NCI-H2196 treated with DMSO at 0.1 percent for 48 hours (cell line): ENCODE measurements at regions not wholly inside any gene's neighbourhood (a gene's known extent, or its start where the extent isn't known, plus 50 kb on each side); places are given as distances from the start of the nearest gene placed in this dataset.

Experiments
- DNase-seq: peaks from one replicate; lab custom pipeline; 2025; ENCODE audit not compliant: unreplicated experiment; lab: John Stamatoyannopoulos, UW

DNA sequence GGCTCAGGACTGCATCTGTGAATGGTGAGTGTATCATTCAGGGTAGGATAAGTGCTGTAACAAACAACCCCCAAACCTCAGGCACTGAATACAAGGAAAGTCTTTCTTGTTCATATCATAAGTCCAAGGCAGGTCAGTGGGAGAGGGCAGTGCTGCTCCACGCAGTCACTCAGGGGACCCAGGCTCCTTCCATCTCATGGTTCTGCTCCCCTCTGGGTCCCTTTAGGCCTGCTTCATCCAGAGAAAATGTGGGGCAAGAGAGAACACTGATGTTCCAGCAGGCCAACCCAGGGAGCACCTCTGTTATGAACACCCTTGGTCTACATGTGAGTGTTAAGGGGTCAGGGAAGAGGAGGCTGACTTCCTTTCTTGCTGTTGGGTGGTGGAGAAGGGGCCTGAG is 187.8 kb downstream of the CHST1 start:
- DNase-seq = no peak

DNA sequence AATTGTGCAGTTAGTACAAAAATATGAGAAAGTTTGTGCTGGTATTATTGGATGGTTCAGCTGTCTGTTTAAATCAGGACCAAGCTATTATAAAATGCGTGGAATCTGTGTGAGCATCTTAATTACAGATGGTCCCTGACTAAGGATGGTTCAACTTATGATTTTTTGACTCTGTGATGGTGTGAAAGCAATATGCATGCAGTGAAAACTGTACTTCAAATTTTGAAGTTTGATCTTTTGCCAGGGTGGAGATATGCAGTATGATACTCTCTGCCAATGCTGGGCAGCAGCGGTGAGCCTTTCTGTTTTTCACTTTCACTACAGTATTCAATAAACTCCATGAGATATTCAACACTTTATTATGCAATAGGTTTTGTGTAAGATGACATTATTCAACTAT is 189.3 kb downstream of the CHST1 start:
- no peak for DNase-seq

GRCh38 chr11:45475173-45475572 is 189.0 kb upstream of the SYT13 start:
- no peak for DNase-seq

GRCh38 chr11:45473341-45473895 is 187.3 kb upstream of the SYT13 start:
- DNase-seq = no peak

DNA sequence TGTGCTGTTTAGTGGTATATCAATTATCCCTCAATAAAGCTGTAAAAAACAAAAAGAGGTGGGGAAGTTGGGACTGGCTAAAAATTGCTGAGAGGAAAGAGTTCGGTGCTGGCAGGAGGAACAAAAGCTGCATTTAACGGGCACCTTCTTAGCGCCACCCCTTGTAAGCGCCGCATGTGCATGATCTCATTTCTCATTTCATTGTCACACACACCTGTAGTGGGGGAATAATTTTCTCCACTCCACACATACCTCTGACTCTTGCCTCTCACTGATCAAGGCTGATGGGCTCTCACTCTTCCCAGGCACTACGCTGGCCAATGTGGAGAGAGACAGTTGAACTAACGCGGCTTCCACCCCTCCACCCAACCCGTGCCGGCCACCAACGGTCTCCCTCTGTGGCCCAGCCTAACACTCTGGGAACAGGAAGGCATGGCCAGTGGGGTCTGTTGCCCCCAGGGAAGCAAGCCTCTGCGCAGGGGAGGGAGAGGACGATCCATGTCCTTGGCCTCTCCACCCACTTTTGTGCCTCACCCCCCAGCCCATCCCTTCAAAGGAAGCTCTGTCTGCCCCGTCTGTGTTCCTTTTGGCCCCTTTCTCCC is 186.7 kb upstream of the SYT13 start:
- DNase-seq = no peak

- no peak for DNase-seq
Observed at GRCh38 chr11:45471266-45471665, 185.1 kb upstream of the SYT13 start.

GRCh38 chr11:45470794-45471167 is 184.6 kb upstream of the SYT13 start:
- DNase-seq = no peak

DNA sequence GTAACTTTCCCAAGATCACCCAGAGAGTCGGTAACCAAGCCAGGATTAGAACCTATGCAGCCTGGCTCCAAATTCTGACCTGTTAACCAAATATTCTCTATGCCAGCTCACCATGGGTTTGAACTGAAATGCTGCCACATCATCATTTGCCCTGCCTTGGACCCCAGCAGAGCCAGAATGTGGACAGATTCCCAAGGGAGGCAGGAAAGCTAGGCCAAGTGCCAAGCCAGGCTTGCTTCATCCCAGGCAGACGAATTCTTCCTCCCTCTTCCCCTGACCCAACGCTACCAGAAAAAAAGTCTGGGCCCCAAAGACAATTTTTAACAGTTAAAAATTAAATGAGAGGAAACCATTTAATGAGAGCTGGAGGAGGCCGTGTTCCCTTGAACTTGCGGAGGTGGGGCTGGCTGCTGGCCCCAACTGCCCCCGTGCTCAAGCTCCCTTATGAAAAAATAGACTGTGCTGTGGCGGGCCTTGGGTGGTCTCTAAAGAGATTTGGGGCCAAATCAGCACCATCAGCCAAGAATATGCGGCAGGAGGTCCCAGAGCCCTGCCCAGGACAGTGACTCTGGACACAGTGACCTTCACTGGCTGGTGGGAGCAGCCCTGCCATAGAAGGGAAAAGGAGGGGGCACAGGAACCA is 184.1 kb upstream of the SYT13 start:
- no peak for DNase-seq

DNA sequence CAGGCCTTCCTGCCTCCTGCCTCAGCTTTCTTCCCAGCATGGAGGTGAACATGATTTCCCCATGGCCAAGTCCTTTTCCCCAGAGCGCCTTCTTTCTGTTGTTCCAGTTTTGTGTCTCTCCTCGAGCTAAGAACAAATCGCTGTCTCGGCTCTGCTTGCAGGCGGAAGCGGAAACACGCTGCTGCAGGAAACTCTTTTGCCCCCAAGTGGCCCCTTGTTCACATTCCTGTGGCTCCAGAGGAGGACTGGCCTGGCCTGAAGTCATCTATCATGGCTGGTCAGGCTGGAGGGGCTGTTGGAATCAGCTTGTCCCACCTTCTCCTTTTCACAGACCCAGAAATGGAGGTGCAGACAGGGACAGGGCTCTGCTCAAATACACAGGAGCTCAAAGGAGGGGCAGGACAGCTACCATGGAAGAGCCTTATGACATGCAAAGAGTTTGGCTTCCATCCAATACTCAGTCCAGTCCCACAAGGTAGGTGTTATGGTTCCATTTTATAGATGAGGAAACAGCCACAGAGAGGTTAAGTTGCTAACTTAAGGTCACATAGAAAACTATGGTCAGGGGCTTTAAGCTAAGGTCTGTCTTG is 182.2 kb upstream of the SYT13 start:
- no peak for DNase-seq

DNA sequence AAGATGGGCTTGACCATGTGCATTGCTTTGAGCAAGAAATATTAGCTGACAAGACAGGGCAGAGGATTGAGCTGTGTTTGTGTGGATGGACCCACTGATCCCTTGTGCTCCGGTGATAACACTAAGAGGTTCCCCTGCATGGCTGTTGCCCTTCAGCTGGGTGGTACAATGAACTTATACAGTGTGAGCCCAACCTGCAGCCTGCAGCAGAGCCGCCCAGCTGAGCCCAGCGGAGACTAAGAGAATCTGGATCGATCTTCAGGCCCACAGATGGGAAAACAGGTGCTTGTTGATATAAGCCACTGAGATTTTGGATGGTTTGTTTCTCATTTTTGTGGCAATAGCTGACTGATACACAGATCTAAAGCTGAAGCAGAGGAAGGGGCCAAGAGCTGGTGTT is 177.4 kb upstream of the SYT13 start:
- no peak for DNase-seq

- no peak for DNase-seq
Observed at GRCh38 chr11:45461514-45461913, 175.4 kb upstream of the SYT13 start.

DNA sequence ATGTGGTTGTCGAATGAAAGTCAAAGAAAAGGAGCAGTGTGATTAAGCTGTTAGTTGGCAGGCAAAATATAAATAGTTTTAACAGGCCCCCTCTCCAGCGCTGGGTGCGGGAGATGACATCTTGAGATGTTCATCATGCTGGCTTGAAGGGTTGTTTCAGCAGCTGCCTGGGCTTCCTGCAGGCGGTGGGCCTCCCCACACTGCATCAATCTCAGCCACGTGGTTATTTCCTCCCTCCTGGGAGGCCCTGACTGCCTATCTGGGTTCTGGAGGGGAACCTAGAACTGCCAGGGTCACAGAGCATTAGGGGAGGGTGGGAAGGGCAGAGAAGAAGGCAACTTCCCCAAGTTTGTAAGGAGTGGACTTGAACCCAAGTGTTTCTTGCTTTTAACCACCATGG is 173.3 kb upstream of the SYT13 start:
- DNase-seq = no peak

- DNase-seq = no peak
Observed at GRCh38 chr11:45458269-45458668, 172.1 kb upstream of the SYT13 start.

DNA sequence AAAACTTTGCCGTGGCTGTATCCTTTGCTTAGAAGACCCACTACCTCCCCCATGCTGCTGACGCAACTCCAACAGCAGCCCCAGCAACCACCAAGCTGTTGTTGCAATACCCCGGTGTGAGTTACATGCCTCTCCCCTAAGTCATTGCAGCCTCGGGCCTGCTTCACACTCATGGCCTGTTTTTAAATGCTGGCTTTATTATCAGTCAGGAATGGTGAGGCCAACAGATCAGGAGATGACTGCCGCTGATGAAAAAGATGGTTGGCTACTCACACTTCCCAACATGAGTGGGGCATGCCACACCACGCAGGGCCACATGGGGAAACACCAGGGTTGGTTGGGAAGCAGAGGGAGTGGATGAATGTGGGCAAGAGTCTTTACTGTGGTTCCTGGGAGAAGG is 171.5 kb upstream of the SYT13 start:
- DNase-seq = no peak

DNA sequence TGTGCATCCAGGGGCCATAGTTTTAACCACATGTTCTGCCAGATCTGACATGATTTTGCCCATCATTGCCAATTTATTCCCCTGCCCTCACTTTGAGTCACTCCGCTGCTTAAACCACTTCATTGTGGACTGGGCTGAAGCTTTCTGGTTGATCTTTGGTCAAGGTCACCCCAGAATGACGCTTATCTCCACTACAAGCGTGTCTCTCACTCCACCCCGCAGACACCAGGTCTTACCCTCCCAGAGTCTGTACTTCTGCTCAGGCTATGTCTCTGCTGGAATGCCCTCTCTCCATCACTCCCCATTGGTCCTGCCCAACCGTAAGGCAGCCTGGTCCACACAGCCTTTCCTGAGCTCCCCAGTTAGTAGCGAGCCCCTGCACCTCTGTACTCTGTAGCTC is 170.5 kb upstream of the SYT13 start:
- no peak for DNase-seq

- DNase-seq = no peak
Observed at GRCh38 chr11:45455536-45455935, 169.4 kb upstream of the SYT13 start.

GRCh38 chr11:45454917-45455401 is 168.8 kb upstream of the SYT13 start:
- DNase-seq = no peak

- no peak for DNase-seq
Observed at GRCh38 chr11:45453721-45454120, 167.6 kb upstream of the SYT13 start.

DNA sequence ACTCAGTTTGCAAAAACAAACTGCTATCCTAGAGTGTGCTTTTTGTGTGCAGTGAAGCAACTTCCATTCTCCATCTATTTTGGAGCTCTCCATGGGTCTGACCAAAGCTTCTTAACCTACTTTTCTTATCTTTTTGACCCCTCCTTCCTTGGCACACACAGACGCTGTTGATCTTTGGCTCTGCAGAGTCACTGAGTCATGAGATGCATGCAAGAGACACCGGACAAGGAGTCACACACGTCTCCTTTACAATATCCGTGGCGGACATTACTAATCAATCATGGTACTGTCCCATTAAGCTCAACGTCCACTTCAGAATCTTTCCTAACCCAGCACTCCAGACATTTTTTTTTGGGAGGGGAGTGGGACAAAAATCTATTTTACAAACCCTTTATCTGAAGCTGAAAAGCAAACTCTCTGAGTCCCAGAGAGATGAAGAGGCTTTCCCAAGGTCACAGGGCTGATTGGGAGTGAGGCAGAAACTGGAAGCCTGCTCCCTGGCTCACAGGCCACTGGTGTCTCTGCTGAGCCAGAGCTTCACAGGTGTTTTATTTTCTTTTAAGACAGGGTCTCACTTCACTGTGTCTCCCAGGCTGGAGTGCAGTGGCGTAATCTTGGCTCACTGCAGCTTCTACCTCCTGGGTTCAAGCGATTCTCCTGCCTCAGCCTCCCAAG is 165.8 kb upstream of the SYT13 start:
- DNase-seq = no peak

DNA sequence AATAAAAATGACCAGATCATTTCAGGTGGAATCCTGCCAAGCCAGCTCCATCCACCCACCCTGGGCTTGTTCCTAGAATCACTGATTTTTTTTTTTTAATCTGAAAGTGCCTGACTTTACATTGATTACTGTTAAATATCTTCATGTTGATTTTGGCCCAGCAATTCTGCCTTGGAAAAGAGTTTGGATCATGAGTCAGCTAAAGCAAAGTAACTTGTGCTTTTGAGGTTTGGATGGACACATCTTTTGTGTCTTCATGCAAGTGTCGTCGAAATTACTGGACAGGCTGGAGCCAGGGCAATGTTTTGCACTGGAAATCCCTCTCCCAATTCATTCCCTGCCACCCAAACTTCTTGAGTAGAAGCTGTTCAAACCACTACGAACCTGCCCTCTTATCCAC is 164.0 kb upstream of the SYT13 start:
- DNase-seq = no peak

DNA sequence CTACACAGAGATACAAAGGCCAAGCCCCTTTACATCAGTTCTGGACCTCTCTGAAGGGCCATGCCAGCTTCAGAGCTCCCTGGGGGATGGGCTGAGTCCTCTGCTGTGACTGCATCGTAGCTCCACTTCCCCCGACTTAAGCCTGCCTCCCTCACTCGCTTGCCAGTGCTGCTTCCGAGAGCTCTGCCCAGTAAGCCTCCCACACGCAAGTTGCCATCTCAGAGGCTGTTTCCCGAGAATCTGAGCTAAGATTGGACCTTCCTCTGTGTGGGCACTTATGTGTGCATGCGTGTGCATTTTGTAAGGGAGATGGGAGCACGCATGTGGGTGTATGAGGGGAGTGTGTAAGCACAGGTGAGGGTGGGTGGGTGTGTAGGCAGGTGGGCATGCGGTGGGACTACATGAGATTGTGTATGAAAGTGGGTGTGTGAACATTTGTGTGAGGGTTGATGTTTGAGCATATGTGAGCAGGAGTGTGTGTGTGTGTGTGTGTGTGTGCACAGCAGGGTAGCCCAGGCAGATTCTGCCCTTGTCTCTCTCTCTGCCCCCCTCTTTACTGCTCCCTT is 163.0 kb upstream of the SYT13 start:
- DNase-seq = no peak

GRCh38 chr11:45448561-45448960 is 162.4 kb upstream of the SYT13 start:
- no peak for DNase-seq
